Activated naive CD4-positive, alpha-beta T cell (primary cell): ENCODE measurements at regions not wholly inside any gene's neighbourhood (a gene's known extent, or its start where the extent isn't known, plus 50 kb on each side); places are given as distances from the start of the nearest gene placed in this dataset.

Experiments used
- DNase-seq, 4 experiments: peaks; one replicate each; lab custom pipeline; 2025; lab: John Stamatoyannopoulos, UW

DNA sequence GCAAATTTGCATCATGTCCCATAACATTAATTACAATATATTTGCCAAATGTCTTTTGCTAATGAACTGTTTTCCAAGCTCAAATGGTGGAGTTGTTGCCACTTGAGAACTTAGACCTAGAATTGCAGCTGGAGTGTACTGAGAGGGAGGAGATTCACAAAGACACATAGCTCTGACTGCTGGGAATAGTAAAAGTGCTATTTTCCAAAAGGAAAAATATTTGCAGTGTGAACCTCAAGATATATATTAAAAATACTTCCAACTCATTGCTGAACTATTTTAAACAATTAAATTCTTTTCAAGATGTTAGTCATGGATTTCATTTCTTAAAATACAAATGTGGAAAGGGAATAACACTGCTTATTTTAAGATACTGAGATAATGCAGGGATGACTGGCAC lies 666.8 kb upstream of the ARPP21 start:
- DNase-seq: no peak

DNA sequence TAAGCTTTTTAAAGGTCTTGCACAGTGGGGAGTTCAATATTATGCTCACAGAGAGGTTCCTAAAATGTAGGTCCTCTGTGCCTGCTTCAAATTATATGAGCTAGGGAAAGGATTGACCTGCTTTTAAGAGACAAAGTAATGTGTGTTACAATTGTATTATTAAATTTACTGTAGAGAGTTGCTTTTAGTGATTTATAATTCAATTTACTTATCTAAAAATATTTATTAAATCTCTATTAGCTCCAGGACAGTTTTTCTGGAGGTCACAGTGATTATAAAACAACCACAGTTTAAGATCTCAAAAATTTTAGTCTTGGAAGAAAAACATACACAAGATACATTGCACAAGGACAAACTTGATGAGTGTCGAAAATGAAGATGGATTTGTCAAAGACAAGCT lies 665.7 kb upstream of the ARPP21 start:
- DNase-seq: no peak

DNA sequence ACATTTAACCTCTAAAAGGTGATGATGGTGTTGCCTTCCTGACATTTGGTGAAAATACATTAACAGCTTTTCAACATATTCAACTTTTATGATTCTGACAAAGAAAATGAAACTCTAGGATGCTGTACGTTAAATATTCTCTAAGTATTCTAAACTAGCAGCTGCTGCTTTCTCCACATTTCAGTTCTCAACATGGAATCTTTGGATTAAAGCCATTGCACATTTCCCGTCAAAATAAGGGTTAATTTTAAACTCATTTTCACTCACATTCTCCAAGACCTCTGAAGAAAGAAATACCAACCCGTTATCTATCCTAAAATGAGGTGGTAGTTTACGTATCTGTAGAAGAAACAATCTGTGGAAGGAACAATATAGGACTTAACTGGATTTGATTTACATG lies 655.7 kb upstream of the ARPP21 start:
- DNase-seq: no peak

DNA sequence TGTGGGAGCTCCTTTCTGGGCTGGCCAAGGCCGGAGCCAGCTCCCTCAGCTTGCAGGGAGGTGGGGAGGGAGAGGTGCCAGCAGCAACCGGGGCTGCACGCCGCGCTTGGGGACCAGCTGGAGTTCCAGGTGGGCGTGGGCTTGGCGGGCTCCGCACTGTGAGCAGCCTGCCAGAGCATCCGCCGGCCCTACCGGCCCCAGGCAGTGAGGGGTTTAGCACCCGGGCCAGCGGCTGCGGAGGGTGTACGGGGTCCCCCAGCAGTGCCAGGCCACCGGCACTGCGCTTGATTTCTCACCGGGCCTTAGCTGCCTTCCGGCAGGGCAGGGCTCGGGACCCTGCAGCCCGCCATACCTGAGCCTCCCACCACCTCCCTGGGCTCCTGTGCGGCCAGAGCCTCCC lies 651.0 kb upstream of the ARPP21 start:
- no peak for DNase-seq

DNA sequence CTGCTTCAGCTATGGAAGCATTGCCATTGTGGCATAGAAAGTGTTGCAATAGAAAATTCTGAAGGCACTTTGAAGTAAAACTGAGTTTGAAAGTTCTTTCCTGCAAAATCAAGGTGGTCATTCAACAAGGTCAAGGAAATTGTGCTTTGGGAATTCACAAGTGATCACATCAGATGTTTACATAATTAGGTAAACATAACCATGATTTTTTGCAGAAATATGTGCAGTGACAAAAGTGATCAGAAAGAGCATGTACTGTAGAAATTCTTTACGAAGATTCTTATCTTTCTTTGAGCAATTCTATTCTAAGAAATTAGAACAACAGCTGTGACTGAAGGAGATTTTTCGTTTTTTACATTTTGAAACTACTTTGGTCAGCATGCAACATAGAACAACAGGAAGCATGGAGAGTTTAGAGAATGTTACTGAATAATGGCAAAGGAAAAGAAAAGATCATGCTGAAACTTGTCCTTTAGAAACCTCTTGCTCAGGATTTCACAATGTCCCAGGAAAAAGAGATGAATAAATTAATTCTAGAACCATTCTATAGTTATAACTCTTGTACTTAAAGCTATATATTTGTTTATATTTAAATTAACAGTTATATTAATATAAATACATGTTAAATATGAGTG lies 643.4 kb upstream of the ARPP21 start:
- no peak for DNase-seq

DNA sequence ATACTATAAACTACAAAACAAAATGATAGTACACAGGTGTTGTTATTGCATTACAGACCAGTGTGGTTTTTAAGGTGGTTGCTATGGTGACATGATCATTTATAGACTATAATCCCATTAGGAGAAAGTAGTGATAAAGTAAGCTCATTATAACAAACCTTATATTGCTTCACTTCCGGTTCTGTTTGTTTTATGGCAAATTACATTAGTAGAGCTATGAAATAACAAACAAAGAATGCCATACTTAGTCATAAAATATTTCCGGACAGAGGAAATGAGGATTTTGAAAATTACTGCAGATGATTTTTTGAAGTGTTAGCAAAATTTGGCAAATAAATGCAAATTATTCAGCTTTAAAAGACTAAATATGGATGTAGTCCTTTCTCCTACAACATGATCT lies 640.4 kb upstream of the ARPP21 start:
- no peak for DNase-seq

DNA sequence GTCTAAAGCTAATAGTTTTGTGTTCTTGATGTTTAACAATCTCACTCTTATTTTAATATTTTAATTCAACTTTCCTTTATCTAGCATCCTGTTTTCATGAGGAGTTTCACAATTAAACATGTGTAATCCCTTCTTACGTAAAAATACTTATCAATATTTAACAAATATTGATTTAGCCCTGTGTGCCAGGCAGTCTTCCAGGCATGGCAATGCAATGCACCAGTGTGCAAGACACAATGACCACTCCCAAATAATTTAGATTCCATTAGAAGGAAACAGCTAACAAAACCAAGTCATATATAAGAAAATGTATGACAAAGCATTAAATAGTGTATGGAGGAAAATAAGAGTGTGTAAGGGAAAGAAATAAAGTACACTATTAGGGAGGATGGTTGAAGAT lies 627.1 kb upstream of the ARPP21 start:
- no peak for DNase-seq

DNA sequence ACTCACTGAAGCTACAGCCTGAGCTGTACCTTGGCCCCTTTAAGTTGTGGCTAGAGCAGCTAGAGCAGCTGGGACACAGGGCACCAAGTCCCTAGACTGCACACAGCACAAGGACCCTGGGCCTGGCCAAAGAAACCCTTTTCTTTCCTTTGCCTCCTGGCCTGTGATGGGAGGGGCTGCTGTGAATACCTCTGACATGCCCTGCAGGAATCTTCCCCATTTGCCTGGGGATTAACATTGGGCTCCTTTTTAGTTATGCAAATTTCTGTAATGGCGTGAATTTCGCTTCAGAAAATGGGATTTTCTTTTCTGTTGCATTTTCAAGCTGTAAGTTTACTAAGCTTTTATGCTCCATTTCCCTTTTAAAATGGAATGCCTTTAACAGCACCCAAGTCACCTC lies 611.2 kb upstream of the ARPP21 start:
- DNase-seq: no peak

DNA sequence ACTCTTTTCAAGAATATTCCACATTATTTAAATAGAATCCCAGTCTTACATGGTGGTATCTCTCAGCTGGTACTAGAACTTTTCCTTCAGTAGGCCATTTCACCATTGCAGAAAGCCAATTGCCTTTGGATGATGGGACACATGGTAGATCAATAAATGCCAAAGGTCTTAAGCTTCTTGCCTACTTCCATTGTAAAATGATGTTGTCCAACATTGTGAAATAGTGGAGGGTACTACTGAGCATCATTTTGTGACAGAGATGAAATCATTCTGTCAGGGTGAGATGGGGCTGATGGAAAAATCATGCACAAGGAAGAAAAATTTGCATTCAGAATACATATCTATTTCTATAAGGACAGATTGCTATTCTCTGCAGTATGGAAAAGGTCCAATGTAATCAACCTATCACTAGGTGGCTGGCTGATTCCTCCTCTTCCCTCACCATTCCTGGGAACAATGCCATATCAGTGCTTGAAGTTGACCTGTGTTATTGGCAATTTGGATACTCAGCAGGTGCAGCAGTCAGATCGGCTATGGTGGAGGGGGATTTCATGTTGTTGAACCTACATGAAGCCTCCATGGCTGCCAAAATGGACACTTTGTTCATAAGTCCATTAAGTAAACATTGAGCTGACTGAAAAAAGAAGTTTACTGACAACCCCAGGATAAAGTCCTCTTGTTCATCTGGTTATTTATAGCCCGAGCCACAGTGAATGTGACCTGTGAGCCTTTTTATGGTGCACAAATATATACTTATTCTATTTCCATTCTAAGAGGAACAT lies 596.9 kb upstream of the ARPP21 start:
- no peak for DNase-seq

DNA sequence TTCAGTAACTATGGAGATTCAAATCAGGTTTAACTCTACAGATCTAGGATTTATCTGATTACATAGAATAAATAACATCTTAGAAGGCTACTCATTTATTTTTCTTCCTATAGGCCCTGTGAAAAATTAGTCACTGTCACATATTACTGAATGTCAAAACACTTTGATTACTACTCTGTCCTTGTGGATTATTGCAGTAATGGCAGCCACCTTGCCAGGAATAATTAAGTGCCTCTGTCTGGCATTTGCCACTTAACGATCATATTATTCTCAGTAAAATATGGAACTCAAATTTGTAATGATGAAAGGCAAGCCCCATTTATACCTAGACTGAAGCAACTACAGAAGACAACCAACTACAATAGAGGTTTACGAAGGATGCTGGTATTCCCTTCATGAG lies 596.3 kb upstream of the ARPP21 start:
- DNase-seq: no peak

DNA sequence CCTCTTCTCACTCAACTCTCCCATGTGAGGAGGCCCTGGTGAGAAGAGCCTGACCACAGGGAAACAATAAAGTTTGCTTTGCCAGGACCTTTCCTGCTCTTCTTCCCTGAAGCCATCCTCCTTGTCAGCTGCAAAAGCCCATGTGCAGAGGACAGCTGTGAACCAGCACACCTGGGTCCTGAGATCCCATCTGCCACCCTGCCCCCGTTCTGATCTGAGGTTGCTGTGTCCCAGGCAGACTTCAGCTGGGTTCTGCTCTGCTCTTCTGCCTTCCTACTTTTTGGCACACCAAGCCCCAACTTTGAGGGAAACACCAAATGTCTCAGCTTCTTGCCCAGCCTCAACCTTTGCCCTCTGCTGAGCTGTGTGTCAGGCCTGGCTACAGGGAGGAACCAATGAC lies 595.1 kb upstream of the ARPP21 start:
- no peak for DNase-seq

DNA sequence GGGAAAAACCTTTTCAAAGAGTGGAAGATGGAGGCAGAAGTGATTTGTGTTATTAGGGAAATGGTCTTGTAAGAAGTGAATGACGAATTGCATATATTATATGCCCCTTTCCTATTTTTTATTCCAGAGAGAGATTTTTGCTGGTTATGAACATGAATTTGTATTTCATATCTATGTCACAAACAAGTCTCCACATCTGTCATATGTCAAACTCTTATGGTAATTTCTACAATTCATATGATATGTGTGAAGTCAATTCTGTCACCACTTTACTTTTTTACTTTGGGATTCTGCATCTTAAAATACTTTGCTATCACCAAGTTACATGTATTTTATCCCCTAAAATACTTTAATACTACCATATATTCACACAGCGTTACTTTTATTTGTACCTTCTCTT lies 594.2 kb upstream of the ARPP21 start:
- DNase-seq: no peak

DNA sequence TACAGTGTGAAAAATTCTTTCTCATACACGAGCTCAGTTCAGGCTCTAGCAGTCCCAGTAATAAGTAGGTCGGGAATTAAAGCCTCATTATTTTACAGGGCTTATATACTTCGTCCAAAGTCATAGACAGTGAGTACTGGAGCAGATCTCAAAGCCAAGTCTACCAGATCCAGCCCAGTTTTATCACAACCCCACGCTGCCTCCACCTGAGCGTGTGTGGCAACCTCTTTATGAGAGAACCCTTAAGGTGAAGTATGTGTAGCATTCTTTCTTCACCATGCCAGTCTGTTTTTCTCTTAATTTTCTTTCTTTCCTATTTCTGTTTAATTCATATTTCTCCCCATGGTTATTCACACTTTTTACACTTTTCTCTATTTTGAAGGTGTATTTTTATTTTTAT lies 574.6 kb upstream of the ARPP21 start:
- no peak for DNase-seq

DNA sequence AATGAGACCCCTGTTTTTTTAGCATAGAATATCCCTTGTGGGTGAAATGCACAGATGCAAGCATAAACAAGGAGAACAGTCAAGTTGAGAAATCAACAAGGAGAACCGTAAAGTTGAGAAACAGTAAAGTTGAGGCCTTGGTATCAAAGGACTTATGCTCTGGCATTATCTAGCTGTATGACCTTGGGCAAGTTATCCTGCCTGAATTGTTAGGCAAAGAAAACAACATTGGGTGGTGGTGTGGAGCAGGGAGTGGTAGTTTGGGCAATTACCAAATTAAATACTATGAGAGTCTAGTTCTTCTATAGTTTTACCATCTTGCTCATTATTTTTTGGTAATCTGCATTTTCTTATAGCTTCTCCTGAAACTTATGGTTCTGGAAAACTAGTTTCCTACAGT lies 573.4 kb upstream of the ARPP21 start:
- no peak for DNase-seq

DNA sequence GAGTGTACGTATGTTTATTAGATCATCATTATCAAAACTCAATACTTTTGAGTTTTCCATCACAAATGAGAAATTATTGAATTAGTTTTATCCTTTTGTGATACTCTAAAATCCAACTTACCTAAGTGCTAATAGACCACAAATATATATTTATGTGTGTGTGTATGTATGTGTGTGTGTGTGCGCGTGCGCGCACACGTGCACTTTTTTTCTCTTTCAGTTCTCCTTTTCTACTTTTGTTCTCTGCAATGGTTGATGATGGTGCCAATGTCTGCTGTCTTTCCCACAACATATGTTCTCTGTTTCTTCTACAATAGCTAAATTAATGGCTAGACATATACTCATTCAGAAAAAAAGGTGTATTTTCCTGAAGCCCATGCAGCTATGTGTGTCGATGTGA lies 571.6 kb upstream of the ARPP21 start:
- DNase-seq: no peak

DNA sequence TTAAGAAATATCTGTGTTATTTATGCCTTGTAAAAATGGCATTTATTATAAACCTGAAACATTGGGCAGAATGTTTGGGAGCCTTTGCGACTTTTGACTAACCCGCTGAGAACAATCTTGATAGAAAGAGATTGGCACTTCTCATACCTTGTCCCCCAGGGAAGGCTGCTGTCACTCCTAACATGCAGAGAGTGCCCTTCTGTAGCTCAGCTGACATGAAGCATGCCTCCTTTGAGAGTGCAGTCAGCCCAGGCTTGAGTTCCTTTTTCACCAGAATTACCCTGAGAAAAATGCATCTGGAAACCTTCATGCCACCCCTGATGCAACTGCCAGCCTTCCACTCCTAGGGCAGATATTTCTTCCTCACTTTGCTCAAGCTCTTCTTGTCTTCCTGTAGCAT lies 569.2 kb upstream of the ARPP21 start:
- no peak for DNase-seq

DNA sequence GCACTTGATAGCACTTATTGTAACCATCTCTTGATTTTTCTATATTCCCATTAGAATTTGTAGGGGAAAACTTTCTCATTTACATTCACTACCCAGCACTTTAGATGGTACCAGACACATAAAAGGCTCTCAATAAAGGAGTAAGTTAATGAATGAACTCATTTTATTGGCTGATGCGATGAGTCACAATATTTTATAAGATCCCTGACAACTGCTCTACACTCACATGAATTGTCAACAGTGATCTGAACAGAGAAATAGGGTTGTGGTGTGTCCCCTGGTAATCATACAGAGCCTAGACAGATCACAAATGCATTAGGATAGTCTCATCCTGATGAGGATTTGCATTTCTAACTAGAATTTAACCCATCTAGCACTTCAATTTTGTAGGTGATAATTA lies 567.6 kb upstream of the ARPP21 start:
- DNase-seq: no peak

DNA sequence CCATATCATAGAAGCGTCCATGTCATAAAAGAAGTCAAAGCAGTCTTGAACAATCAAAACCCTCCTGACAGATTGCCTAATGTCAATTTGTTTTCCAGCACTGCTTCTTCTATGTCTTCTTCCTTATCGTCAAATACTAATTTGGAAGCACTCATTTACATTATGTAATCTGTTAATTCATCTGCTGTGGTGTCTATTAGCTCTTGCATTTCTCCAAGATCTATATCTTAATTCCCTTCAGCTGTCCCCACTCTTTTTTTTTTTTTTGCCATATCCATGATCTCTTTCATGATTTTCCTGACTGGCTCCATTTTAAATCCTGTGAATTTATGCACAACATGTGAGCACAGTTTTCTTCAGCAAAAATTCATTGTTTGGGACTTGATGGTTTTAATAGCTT lies 560.5 kb upstream of the ARPP21 start:
- no peak for DNase-seq

DNA sequence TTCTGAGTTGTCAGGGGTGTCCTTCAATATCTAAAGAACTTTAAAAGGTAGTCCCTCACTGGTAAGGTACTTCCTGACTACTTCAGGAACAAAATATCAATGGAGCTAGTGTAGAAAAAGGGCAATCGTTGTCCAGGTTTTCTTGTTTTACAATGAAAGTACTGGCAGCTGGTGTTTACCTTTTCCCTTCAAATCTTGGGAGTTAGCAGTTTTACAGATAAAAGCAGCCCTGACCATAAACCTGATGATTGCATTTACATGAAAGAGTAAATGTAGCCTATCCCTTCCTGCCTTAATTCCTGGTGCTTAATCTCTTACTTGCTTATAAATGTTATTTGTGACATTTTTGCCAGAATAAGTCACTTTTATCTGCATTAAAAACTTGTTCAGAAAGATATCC lies 559.9 kb upstream of the ARPP21 start:
- DNase-seq: no peak

DNA sequence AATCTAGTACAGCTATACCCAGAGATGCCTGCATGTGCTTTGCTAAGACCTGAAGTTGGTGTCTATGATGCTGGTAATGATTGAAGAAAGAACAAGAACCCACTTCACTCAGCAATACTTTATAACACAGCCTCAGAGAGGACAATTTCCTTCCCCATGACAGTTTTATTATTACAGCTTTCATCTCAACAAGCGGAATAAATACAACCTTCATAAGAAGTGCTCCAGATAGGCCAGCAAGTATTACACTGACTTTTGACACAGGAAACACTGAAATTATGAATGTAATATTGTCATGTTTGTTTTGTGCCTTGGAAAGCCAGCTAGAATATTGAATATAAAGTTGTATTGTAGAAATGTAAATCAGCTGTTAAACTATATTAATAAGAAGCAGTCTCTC lies 557.4 kb upstream of the ARPP21 start:
- no peak for DNase-seq

DNA sequence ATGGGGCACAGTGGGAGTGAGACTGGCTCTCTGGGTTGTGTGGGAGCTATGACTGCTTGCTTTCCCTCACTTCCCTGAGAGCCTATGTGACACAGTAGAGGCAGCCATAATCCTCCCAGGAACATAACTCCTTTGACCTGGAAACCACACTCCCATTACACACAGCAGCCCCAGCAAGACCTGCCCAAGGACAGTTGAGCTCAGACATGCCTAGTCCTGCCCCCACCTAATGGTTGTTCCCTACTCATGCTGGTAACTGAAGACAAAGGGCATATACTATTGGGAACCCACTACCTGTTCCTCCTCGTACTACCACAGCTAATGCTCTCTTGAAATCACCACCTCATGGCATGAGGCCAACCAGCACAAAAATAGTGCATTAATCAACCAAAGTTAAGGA lies 550.4 kb upstream of the ARPP21 start:
- no peak for DNase-seq

DNA sequence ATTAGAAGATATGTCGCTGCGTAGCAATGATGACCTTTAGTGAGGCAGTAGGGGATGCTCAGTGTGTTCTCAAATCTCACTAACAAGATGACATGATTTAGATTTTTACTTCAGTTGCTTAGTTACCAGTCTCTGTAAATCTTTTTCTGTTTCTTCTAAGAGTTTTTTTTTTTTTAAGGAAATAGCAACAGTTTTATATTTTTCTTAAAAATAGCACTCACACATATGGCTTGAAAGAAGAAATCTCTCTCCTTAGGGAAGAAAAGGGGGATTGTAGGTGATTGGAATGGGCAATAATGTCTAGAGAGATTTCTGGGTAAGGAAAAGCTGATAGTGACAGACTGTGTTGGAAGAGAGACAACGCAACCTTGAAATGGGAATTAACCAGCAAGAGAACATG lies 524.6 kb upstream of the ARPP21 start:
- DNase-seq: no peak

DNA sequence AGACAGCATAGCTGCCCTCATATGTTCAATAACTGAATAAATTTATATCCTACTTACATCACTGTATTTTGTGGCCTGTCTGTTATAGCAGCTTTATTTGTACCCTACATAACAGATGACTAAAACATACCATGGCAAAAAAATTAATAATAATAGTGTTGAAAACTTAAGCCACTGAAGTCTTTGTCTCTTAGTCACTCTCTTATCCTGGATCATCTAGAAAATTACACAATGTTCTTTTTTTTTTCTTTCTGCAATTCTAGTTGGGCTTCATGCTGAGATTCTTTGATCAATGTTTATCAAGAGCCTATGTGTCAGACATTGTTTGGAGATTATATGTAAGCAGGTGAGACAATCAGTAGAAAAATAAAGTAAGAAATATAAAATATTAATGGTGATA lies 519.3 kb upstream of the ARPP21 start:
- no peak for DNase-seq

DNA sequence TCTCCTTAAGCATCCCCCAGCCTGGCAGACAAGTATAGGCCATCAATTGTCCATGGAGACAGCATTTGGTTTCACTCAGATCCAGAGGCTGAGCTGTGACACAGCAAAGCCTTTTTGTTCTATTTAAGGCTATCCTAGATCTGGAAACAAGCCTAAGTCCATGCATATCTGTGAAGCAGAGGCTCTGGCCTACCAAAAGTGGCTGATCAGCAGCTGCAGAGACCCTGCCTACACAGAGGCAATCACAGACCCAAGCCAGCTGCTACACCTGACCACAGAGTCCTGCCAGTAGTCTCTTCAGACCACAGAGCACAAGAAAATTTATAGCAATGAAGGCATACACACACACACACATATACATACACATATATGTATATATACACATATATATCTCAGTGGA lies 501.7 kb upstream of the ARPP21 start:
- no peak for DNase-seq
